COLO829 (cell line): ENCODE measurements at regions not wholly inside any gene's neighbourhood (a gene's known extent, or its start where the extent isn't known, plus 50 kb on each side); places are given as distances from the start of the nearest gene placed in this dataset.
"Not testable (repeated sequence)": the region's sequence is repeated elsewhere in the genome, so short reads cannot be mapped to it uniquely, and the experiment has no call there.

Source experiments
- DNase-seq: peaks from one replicate; pipeline ENCODE4 v3.0.0; 2012; ENCODE audit warnings: low spot score

GRCh38 chr21:16116798-16117197 lies 387.0 kb downstream of the USP25 start:
- no peak for DNase-seq

GRCh38 chr21:16117331-16117730 lies 387.5 kb downstream of the USP25 start:
- no peak for DNase-seq

GRCh38 chr21:16117851-16118590 lies 388.2 kb downstream of the USP25 start:
- DNase-seq: no peak

- DNase-seq: no peak
Observed at GRCh38 chr21:16124378-16125138, 394.8 kb downstream of the USP25 start.

- no peak for DNase-seq
Observed at GRCh38 chr21:16125274-16125673, 395.5 kb downstream of the USP25 start.

- DNase-seq: not testable (repeated sequence)
Observed at GRCh38 chr21:16132453-16132852, 402.7 kb downstream of the USP25 start.

GRCh38 chr21:16133248-16133647 lies 403.5 kb downstream of the USP25 start:
- no peak for DNase-seq

GRCh38 chr21:16134134-16134533 lies 404.4 kb downstream of the USP25 start:
- no peak for DNase-seq

GRCh38 chr21:16137106-16137505 lies 407.3 kb downstream of the USP25 start:
- no peak for DNase-seq

GRCh38 chr21:16145052-16145451 lies 415.3 kb downstream of the USP25 start:
- DNase-seq: no peak

- no peak for DNase-seq
Observed at GRCh38 chr21:16145479-16145878, 415.7 kb downstream of the USP25 start.

GRCh38 chr21:16154321-16154720 lies 424.5 kb downstream of the USP25 start:
- no peak for DNase-seq

- no peak for DNase-seq
Observed at GRCh38 chr21:16154951-16155635, 425.3 kb downstream of the USP25 start.

GRCh38 chr21:16156841-16157489 lies 427.2 kb downstream of the USP25 start:
- DNase-seq: no peak

- DNase-seq: no peak
Observed at GRCh38 chr21:16159213-16159970, 429.6 kb downstream of the USP25 start.

- no peak for DNase-seq
Observed at GRCh38 chr21:16159971-16160350, 430.2 kb downstream of the USP25 start.

GRCh38 chr21:16162953-16163352 lies 433.2 kb downstream of the USP25 start:
- DNase-seq: no peak

- no peak for DNase-seq
Observed at GRCh38 chr21:16169102-16169511, 439.3 kb downstream of the USP25 start.

GRCh38 chr21:16169779-16170178 lies 440.0 kb downstream of the USP25 start:
- no peak for DNase-seq

- no peak for DNase-seq
Observed at GRCh38 chr21:16176570-16176969, 446.8 kb downstream of the USP25 start.

GRCh38 chr21:16177532-16177931 lies 447.8 kb downstream of the USP25 start:
- no peak for DNase-seq

GRCh38 chr21:16179773-16180172 lies 450.0 kb downstream of the USP25 start:
- DNase-seq: no peak
